Activated CD8-positive, alpha-beta T cell treated with anti-CD3 and anti-CD28 coated beads for 36 hours (primary cell): ENCODE measurements at regions not wholly inside any gene's neighbourhood (a gene's known extent, or its start where the extent isn't known, plus 50 kb on each side); places are given as distances from the start of the nearest gene placed in this dataset.

Experiments used
- ATAC-seq: fragments of 200-7000 bp; cut with Tn5 transposase; one replicate; pipeline ENCODE4 v1.10.0; 2021; ENCODE audit warnings: mild to moderate bottlenecking, moderate library complexity
- CTCF ChIA-PET: fragments of 350-600 bp; sonication (Branson Sonifier 250); formaldehyde crosslinking; loops from one replicate; lab custom pipeline; 2021; ENCODE audit warnings: antibody characterized with exemption; lab: Charles Lee
- POLR2A ChIA-PET: fragments of 350-600 bp; sonication (Branson Sonifier 250); formaldehyde crosslinking; loops from one replicate; lab custom pipeline; 2021; ENCODE audit warnings: antibody characterized with exemption; lab: Charles Lee
- DNase-seq: peaks from one replicate; pipeline ENCODE4 v3.0.0-alpha.2; 2020
- H3K27ac Mint-ChIP-seq: one replicate; pipeline ENCODE4 v1.8.0; 2021; ENCODE audit warnings: mild to moderate bottlenecking, mixed read lengths
- H3K27me3 Mint-ChIP-seq: one replicate; pipeline ENCODE4 v1.8.0; 2021; ENCODE audit warnings: mixed read lengths
- H3K36me3 Mint-ChIP-seq: one replicate; pipeline ENCODE4 v1.8.0; 2021; ENCODE audit warnings: low read depth, mixed read lengths
- H3K4me1 Mint-ChIP-seq: one replicate; pipeline ENCODE4 v1.8.0; 2021; ENCODE audit warnings: low read depth, mixed read lengths
- H3K4me3 Mint-ChIP-seq: one replicate; pipeline ENCODE4 v1.8.0; 2021; ENCODE audit warnings: mild to moderate bottlenecking, moderate library complexity, mixed read lengths
- H3K9me3 Mint-ChIP-seq: one replicate; pipeline ENCODE4 v1.8.0; 2021; ENCODE audit warnings: mixed read lengths
- CTCF ChIP-seq: fragments of 200-600 bp; IDR thresholded peaks from one replicate; pipeline ENCODE4 v1.8.0; 2022; ENCODE audit warnings: antibody characterized with exemption, mild to moderate bottlenecking
- intact Hi-C: fragments of 100-400 bp; cut with micrococcal nuclease; formaldehyde crosslinking; loops from one replicate; pipeline ENCODE4 v1.10.0; 2022

- H3K27ac Mint-ChIP-seq = no peak overlapping the region
- H3K27me3 Mint-ChIP-seq = peaks cover 8% of the 10 kb centered on the region
- H3K4me1 Mint-ChIP-seq = peaks cover 8% of the 10 kb centered on the region
- TF ChIP-seq CTCF = no peak
- CTCF ChIA-PET = no interaction called here
- intact Hi-C loops = no loop called here
- H3K9me3 Mint-ChIP-seq = no peaks in the 10 kb centered on the region
- no peak overlapping the region for H3K4me3 Mint-ChIP-seq
- POLR2A ChIA-PET = no interaction called here
- DNase-seq (no peak), ATAC-seq (no peak)
- H3K36me3 Mint-ChIP-seq = no peaks in the 10 kb centered on the region
These were observed 376.6 kb downstream of the RPS24 start for GRCh38 chr10:78410046-78410965.

GRCh38 chr10:78411716-78412115 lies 378.1 kb downstream of the RPS24 start:
- CTCF ChIA-PET = no interaction called here

GRCh38 chr10:78412605-78413004 lies 378.9 kb downstream of the RPS24 start:
- CTCF ChIA-PET = no interaction called here
- Mint-ChIP-seq H3K27ac (no peak overlapping the region), H3K4me1 (no peaks in the 10 kb centered on the region), H3K9me3 (no peaks in the 10 kb centered on the region), H3K4me3 (no peak overlapping the region), H3K27me3 (no peaks in the 10 kb centered on the region), H3K36me3 (no peaks in the 10 kb centered on the region)
- TF ChIP-seq CTCF = no peak
- DNase-seq (no peak), ATAC-seq (no peak)
- intact Hi-C loops = no loop called here
- POLR2A ChIA-PET = interaction anchor here (1.1 kb wide), 1 partner anchor 24 kb away, joined by 3 read pairs; no protein-coding TSS in a partner anchor

More at GRCh38 chr10:78411716-78412115, 378.1 kb downstream of the RPS24 start:
- H3K27me3 Mint-ChIP-seq = peaks cover 3% of the 10 kb centered on the region
- ATAC-seq (no peak), DNase-seq (no peak)
- intact Hi-C loops = no loop called here
- H3K9me3 Mint-ChIP-seq = no peaks in the 10 kb centered on the region
- H3K4me3 Mint-ChIP-seq = no peak overlapping the region
- TF ChIP-seq CTCF = no peak
- H3K27ac Mint-ChIP-seq = no peak overlapping the region
- no peaks in the 10 kb centered on the region for H3K36me3 Mint-ChIP-seq
- POLR2A ChIA-PET = no interaction called here
- peaks cover 4% of the 10 kb centered on the region for H3K4me1 Mint-ChIP-seq

- intact Hi-C loops = no loop called here
- CTCF ChIA-PET = no interaction called here
- Mint-ChIP-seq H3K27ac (no peak overlapping the region), H3K9me3 (no peaks in the 10 kb centered on the region), H3K4me1 (no peaks in the 10 kb centered on the region), H3K36me3 (no peaks in the 10 kb centered on the region), H3K4me3 (no peak overlapping the region), H3K27me3 (no peaks in the 10 kb centered on the region)
- POLR2A ChIA-PET = interaction anchor here (1.1 kb wide), 1 partner anchor 24 kb away, joined by 3 read pairs; no protein-coding TSS in a partner anchor
- ATAC-seq = no peak
- no peak for TF ChIP-seq CTCF
- no peak for DNase-seq
These were observed 379.7 kb downstream of the RPS24 start for GRCh38 chr10:78413076-78414055.
